Chondrocyte (in vitro differentiated cells): ENCODE measurements at regions not wholly inside any gene's neighbourhood (a gene's known extent, or its start where the extent isn't known, plus 50 kb on each side); places are given as distances from the start of the nearest gene placed in this dataset.

Experiments used
- DNase-seq: peaks from one replicate; pipeline ENCODE4 v3.0.0; 2021; ENCODE audit warnings: mixed read lengths, low spot score
- H3K27ac Mint-ChIP-seq: one replicate; pipeline ENCODE4 v1.8.0; 2021; ENCODE audit warnings: mild to moderate bottlenecking, moderate library complexity, mixed read lengths; ENCODE audit not compliant: unreplicated experiment
- H3K27me3 Mint-ChIP-seq: 2 replicates; pipeline ENCODE4 v1.8.0; 2021; ENCODE audit warnings: low read depth, mixed read lengths
- H3K36me3 Mint-ChIP-seq: 2 replicates; pipeline ENCODE4 v1.8.0; 2021; ENCODE audit warnings: low read depth, mixed read lengths
- H3K4me1 Mint-ChIP-seq: 2 replicates; pipeline ENCODE4 v1.8.0; 2021; ENCODE audit warnings: low read depth, mild to moderate bottlenecking, mixed read lengths
- H3K4me3 Mint-ChIP-seq: one replicate; pipeline ENCODE4 v1.8.0; 2021; ENCODE audit warnings: mild to moderate bottlenecking, moderate library complexity, mixed read lengths; ENCODE audit not compliant: unreplicated experiment
- H3K9me3 Mint-ChIP-seq: 2 replicates; pipeline ENCODE4 v1.8.0; 2021; ENCODE audit warnings: low read depth, mixed read lengths
- CTCF ChIP-seq: fragments of 200-600 bp; sonication (generic); IDR thresholded peaks from 2 replicates; pipeline ENCODE4 v1.5.0; 2021; ENCODE audit warnings: antibody characterized with exemption, mild to moderate bottlenecking, moderate library complexity

- no peaks in the 10 kb centered on the region for H3K9me3 Mint-ChIP-seq
- TF ChIP-seq CTCF: no peak
- peaks cover 6% of the 10 kb centered on the region for H3K27me3 Mint-ChIP-seq
- no peak overlapping the region for H3K4me3 Mint-ChIP-seq
- no peaks in the 10 kb centered on the region for H3K36me3 Mint-ChIP-seq
- DNase-seq: no peak
- H3K4me1 Mint-ChIP-seq: no peaks in the 10 kb centered on the region
- H3K27ac Mint-ChIP-seq: no peak overlapping the region
These were observed 1444.8 kb upstream of the CDH8 start for GRCh38 chr16:63481060-63481459.

- Mint-ChIP-seq H3K9me3 (no peaks in the 10 kb centered on the region), H3K4me1 (peaks cover 3% of the 10 kb centered on the region), H3K27me3 (peaks cover 27% of the 10 kb centered on the region), H3K4me3 (no peak overlapping the region), H3K36me3 (no peaks in the 10 kb centered on the region), H3K27ac (no peak overlapping the region)
- no peak for DNase-seq
- no peak for TF ChIP-seq CTCF
These were observed 1437.5 kb upstream of the CDH8 start for GRCh38 chr16:63473725-63474124.

GRCh38 chr16:63467513-63467912, 1431.3 kb upstream of the CDH8 start:
- DNase-seq: no peak
- Mint-ChIP-seq H3K27ac (no peak overlapping the region), H3K36me3 (no peaks in the 10 kb centered on the region), H3K27me3 (peaks cover 16% of the 10 kb centered on the region), H3K9me3 (no peaks in the 10 kb centered on the region), H3K4me3 (no peak overlapping the region), H3K4me1 (peaks cover under 1% of the 10 kb centered on the region)
- TF ChIP-seq CTCF: no peak

- DNase-seq: no peak
- no peak overlapping the region for H3K4me3 Mint-ChIP-seq
- no peak for TF ChIP-seq CTCF
- H3K36me3 Mint-ChIP-seq: no peaks in the 10 kb centered on the region
- peaks cover 8% of the 10 kb centered on the region for H3K4me1 Mint-ChIP-seq
- H3K27me3 Mint-ChIP-seq: peaks cover 11% of the 10 kb centered on the region
- H3K27ac Mint-ChIP-seq: no peak overlapping the region
- H3K9me3 Mint-ChIP-seq: no peaks in the 10 kb centered on the region
These were observed 1426.1 kb upstream of the CDH8 start for GRCh38 chr16:63462316-63462715.

GRCh38 chr16:63461248-63461841, 1425.1 kb upstream of the CDH8 start:
- H3K27ac Mint-ChIP-seq: no peak overlapping the region
- TF ChIP-seq CTCF: peak; percentile 91
- no peak overlapping the region for H3K4me3 Mint-ChIP-seq
- peaks cover 8% of the 10 kb centered on the region for H3K4me1 Mint-ChIP-seq
- DNase-seq: no peak
- H3K27me3 Mint-ChIP-seq: peaks cover 11% of the 10 kb centered on the region
- H3K36me3 Mint-ChIP-seq: no peaks in the 10 kb centered on the region
- H3K9me3 Mint-ChIP-seq: no peaks in the 10 kb centered on the region
